ENCODE measurements at regions not wholly inside any gene's neighbourhood (a gene's known extent, or its start where the extent isn't known, plus 50 kb on each side); places are given as distances from the start of the nearest gene placed in this dataset.

GRCh38 chr2:125886153-125886552 lies 769.8 kb upstream of the GYPC start:
- no peak overlapping the region for H3K9ac ChIP-seq (ENCODE audit: low read depth in 1 of 2, low read length in 2 of 2)
- DNase-seq (ENCODE audit: low spot score): no peak
- peaks cover 3 to 10% (median 6%) of the 10 kb centered on the region in 4 donors for H3K9me3 ChIP-seq (ENCODE audit: control insufficient read depth in 4 of 4, low read length in 3 of 4)
- H3K4me1 ChIP-seq (ENCODE audit: control insufficient read depth in 4 of 4, insufficient read depth in 4 of 4, low read length in 3 of 4): no peaks in the 10 kb centered on the region
- no peak for TF ChIP-seq MAX (IDR thresholded peaks at IDR 0.05)
- no peak for TF ChIP-seq CTCF (IDR thresholded peaks at IDR 0.05; ENCODE audit: low read depth, low read length, missing input control)
- no peak for TF ChIP-seq TAF1 (conservative IDR thresholded peaks at IDR 0.05)
- TF ChIP-seq FOXA2 (IDR thresholded peaks at IDR 0.05): no peak
- TF ChIP-seq HNF4G (IDR thresholded peaks at IDR 0.05): no peak
- TF ChIP-seq RAD21 (IDR thresholded peaks at IDR 0.05): no peak
- TF ChIP-seq REST (IDR thresholded peaks at IDR 0.05): no peak
- TF ChIP-seq HNF4A (conservative IDR thresholded peaks at IDR 0.05): no peak
- TF ChIP-seq ATF3 (IDR thresholded peaks at IDR 0.05): no peak
- no peak for TF ChIP-seq RXRA (IDR thresholded peaks at IDR 0.05)
- no peak for TF ChIP-seq SP1 (IDR thresholded peaks at IDR 0.05)
- TF ChIP-seq FOXA1 (IDR thresholded peaks at IDR 0.05): no peak
- no peaks in the 10 kb centered on the region for H3K27me3 ChIP-seq (ENCODE audit: control insufficient read depth in 4 of 4, insufficient read depth in 4 of 4, low read length in 3 of 4)
- no peak overlapping the region for H3K4me3 ChIP-seq (ENCODE audit: low read depth in 1 of 3, low read length in 3 of 3)
- no peak overlapping the region for H3K27ac ChIP-seq (ENCODE audit: low read depth in 1 of 2, low read length in 2 of 2)
- no peaks in the 10 kb centered on the region for H3K36me3 ChIP-seq (ENCODE audit: control insufficient read depth in 4 of 4, insufficient read depth in 3 of 4, low read depth in 1 of 4, low read length in 3 of 4)
- 78% methylated on average over 4 of the region's 4 CpGs for WGBS

GRCh38 chr2:125901278-125901677 lies 754.7 kb upstream of the GYPC start:
- Histone ChIP-seq H3K36me3 (ENCODE audit: control insufficient read depth in 4 of 4, insufficient read depth in 3 of 4, low read depth in 1 of 4, low read length in 3 of 4) (no peaks in the 10 kb centered on the region), H3K9ac (ENCODE audit: low read depth in 1 of 2, low read length in 2 of 2) (no peak overlapping the region), H3K4me3 (ENCODE audit: low read depth in 1 of 3, low read length in 3 of 3) (no peak overlapping the region), H3K27ac (ENCODE audit: low read depth in 1 of 2, low read length in 2 of 2) (no peak overlapping the region), H3K9me3 (ENCODE audit: control insufficient read depth in 4 of 4, low read length in 3 of 4) (peaks cover 0 to 4% (median 3%) of the 10 kb centered on the region in 4 donors), H3K4me1 (ENCODE audit: control insufficient read depth in 4 of 4, insufficient read depth in 4 of 4, low read length in 3 of 4) (no peaks in the 10 kb centered on the region), H3K27me3 (ENCODE audit: control insufficient read depth in 4 of 4, insufficient read depth in 4 of 4, low read length in 3 of 4) (no peaks in the 10 kb centered on the region)
- DNase-seq (ENCODE audit: low spot score): no peak
- TF ChIP-seq NR2F2 (IDR thresholded peaks at IDR 0.05) (no peak), SP1 (IDR thresholded peaks at IDR 0.05) (no peak), ATF3 (IDR thresholded peaks at IDR 0.05) (no peak), FOXA2 (IDR thresholded peaks at IDR 0.05) (no peak), HNF4A (conservative IDR thresholded peaks at IDR 0.05) (no peak), REST (IDR thresholded peaks at IDR 0.05) (no peak), TAF1 (conservative IDR thresholded peaks at IDR 0.05) (no peak), EGR1 (IDR thresholded peaks at IDR 0.05; ENCODE audit: low read depth in 2 of 2) (no peak), RAD21 (IDR thresholded peaks at IDR 0.05) (no peak), ZBTB33 (IDR thresholded peaks at IDR 0.05) (no peak), GABPA (IDR thresholded peaks at IDR 0.05 in 1 of 2, conservative IDR thresholded peaks at IDR 0.05 in 1 of 2) (no peak), YY1 (IDR thresholded peaks at IDR 0.05) (no peak), MAX (IDR thresholded peaks at IDR 0.05) (no peak), HNF4G (IDR thresholded peaks at IDR 0.05) (no peak), FOXA1 (IDR thresholded peaks at IDR 0.05) (no peak), JUND (IDR thresholded peaks at IDR 0.05) (no peak)
